HL-60/S4 treated with retinoic acid at 250 ng/mL for 4 days and 3 days (cell line): ENCODE measurements at regions not wholly inside any gene's neighbourhood (a gene's known extent, or its start where the extent isn't known, plus 50 kb on each side); places are given as distances from the start of the nearest gene placed in this dataset.

Source experiments
- in situ Hi-C: fragments of 300-500 bp; cut with MboI; formaldehyde crosslinking; loops from 2 replicates; pipeline ENCODE4 v1.7.0; 2022; ENCODE audit warnings: low sequenced_read_pairs

DNA sequence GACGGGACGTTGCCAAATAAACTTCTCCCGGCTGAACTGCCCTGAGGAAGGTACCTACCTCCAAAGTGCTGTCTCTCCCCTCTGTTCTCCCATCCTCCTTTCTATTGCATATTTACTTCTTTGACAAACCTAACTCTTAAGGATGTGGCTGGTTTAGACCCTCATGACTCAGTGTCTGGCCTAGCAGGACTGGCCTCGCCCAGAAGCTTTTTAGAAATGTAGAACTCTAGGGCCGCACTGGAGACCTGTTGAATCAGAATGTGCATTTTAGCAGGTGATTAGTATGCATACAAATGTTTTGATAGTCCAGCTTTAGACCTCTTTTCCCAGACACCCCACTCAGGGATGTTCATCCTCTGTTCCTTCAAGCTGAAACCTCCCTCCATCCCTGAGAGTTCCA, 335.9 kb downstream of the PIK3R1 start:
- in situ Hi-C loops = no loop called here

DNA sequence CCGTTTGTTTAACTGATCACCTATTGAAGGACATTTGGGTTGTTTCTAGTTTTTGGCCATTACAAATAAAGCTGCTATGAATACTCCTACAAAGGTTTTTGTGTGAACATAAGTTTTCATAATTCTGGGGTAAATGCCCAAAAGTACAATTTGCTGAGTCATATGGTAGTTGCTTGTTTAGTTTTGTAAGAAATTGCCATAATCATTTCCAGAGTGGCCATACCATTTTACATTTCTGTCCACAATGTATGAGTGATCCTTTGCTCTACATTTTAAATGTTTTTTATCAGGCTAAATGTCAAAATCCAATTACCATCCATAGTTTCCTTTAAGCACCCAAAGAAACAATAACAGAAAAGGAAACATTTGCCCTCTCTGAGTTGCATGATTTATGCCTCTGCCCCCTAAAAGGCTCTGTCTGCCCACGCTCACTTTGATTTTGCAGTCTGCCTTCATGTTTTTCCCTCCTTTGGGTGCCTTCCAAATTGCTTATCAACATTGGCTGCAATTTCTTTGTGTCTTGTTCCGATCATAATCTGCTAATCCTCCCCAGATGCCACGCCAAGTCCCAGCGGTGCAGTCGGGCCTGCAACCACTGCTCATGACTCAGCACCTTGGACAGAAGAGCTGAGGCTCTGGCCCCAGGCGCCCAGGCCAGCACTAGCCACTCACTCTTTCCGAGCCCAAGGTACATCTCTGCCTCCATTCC, 339.2 kb downstream of the PIK3R1 start:
- in situ Hi-C loops = no loop called here

DNA sequence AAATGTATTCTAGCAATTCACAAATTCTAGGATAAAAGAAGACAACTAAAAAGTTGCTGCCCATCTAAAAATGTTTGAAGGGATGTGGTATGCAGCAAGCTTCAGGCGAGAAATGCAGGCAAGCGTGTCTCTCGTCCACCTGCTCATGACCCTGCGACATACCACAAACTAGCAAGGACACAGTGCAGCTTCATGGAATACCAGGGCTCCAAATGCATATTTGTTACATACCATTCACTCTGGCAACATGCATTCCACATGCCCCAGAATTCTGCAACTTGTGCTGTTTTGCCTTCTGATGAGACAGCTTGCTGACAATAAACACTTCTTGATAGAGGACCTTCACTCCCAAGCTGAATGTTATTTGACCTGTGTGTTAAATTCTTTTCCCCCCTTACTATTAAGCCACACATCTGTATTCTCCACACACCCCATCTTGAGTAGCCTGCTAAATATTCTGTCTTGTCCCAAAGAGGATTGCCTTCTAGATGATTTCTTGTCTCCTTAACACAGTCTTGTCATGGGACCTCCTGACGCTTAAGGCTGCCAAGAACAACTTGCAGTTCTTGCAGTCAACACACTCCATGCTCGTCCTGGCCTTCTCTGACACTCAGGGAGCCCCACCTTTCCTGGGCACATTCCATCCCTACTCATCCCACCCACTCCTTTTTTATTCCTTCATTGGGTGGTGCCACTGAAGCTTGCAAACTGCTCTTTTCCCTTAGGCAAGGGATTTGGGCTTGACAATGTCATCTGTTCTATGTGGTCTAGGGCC, 340.5 kb downstream of the PIK3R1 start:
- in situ Hi-C loops = no loop called here

DNA sequence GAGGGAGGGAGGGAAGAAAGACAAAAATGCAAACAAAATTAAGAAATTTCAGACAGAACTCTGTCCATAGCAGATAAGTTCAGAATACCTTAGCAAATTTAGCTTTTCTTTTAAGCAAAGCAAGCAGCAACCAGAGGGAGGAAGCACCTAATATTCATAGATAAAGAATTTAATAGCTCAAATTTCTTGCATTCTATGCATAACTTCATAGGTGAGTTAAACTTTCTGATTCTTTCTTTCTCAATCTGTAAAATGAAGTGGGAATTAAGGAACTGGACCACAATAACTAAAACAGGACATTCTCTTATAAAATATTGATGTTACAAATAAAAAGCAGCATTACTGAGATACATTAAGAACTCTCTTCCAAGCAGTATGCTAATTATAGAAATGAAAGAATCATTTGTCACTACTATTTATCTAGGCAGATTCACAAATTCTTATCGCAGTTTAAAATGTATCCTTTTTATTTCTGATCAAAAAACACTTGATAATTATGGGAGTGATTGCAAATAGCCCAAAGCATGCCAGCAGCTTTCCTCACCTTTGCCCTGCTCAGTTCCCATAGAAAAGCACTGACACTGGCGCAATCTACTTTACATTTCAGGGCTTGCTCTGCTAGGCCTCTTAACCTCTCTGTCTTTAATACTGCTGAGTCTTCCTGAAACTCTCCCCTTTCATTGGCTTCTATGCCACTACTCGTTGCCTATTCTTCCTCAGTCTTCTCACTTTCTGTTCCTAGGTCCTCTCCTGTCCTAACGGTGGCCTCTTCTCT, 341.8 kb downstream of the PIK3R1 start:
- in situ Hi-C loops = no loop called here

DNA sequence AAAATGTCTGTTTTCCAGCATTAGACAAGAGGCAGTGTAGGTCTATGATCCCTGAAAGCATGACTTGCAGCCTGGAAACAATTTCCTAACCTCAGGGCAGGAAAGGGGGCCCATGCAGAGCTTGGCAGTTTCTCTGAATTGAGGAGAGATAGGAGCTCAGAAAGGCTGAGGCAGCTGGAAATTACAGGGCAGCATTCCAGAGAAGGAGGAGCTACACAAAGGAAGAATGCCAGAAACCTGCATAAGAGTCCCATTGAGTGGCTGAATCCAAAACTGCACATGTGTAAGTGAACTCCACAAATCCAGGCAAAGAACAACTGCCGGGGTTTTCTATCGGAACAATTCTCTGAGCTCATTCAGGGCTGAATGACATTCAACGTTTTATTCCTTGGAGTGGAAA, 346.8 kb downstream of the PIK3R1 start:
- in situ Hi-C loops = no loop called here

DNA sequence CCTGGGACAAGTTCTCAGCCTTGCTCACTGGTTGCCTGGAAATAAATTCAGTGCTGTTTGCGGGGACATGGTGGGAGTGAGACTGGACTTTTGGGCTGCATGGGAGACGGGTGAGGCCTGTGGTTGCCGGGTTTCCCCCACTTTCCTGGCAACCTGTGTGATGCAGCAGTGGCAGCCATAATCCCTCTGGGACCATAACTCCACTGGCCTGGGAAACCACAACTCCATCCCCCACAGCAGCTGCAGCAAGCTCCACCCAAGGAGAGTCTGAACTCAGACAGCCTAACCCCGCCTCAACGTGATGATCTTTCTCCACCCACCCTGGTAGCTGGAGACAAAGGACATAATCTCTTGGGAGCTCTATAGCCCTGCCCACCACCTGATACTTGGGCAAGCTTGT, 349.9 kb downstream of the PIK3R1 start:
- in situ Hi-C loops = no loop called here

DNA sequence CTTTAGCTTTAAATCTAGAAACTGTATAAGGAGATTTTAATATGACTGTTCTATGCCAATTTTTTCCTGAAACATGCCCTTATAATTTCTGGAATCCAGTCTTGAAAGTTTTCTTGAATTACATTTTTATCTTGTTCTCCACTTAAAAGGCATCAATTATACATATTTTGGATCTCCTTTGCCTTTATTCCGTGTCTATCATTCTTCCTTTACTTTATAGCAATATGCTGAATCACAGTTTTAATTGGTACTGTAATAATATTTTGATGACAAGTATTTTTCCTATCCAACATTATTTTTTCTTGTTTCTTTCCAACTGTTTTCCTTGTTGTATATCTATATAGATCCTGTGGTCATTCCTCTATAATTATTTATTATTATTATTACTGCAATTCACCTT, 361.2 kb downstream of the PIK3R1 start:
- in situ Hi-C loops = no loop called here

DNA sequence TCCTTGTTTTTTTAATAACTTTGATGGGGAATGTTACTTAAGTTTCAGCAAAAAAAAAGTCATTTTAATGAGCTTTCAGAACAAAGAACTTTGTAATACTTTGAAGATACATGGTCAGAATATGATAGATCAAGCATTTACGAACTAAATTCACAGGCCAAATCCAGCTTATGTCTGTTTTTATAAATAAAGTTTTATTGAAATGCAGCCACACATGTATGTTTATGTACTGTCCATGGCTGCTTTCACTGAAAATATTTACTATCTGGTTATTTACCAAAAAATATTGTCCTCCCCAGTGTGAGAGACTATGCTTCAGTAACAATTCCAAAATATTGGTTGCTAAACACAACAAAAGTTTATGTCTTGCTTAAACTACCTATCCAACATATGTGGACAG, 366.7 kb downstream of the PIK3R1 start:
- in situ Hi-C loops = no loop called here

DNA sequence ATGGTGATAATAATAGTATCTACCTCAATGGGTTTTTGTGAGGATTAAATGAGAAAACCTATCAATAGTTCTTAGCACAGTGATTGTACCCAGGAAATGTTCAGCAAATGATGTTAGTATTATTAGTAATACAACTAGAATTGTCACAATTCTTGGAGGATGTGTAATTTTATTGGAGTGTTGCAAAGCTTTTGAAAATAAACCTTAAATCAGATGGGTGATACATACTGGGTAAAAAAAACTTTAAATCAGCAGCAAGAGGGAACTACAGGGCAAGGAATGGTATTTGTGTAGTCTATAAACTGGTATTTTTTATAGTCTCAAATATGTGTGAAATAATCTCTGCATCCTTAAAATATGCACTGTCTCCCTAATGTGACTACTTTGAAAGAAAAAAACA, 371.6 kb downstream of the PIK3R1 start:
- in situ Hi-C loops = no loop called here

DNA sequence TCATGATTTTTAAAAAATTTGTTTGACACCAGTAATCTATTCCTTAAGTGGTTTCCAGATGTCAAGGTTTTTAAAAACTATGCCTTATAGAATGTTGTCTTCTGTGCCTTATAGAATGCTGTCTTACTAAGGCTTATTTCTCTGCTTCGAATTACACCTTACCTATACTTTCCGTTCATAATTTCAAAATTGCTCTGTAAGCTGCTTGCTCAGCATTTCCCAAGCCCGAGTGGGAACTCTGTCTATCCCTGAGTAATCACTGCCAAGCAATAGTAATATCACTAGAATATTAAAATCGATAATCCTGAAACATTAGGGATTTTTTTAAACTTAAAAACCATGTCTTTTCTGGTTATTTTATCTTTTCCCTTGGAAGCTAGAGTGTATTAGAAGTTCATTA, 376.3 kb downstream of the PIK3R1 start:
- in situ Hi-C loops = no loop called here

DNA sequence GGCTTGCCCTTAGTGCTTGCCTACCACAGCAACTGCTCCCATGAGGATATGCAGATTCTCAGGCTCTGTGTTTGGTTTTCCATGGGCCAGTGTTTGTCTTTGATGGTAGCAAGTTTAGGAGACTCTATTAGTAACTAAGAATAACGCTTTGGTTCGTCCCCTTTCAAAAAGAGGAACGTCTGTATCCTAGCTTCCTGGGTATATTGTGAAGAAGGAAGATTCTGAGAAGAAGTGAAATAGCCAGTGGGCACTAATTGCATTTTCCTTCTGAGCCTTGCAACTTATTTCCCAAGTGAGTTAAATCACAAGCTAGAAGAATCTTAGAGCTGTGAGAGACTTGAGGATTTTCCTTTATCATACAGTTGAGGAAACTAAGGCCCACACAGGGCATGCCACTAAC, 376.8 kb downstream of the PIK3R1 start:
- in situ Hi-C loops = no loop called here

DNA sequence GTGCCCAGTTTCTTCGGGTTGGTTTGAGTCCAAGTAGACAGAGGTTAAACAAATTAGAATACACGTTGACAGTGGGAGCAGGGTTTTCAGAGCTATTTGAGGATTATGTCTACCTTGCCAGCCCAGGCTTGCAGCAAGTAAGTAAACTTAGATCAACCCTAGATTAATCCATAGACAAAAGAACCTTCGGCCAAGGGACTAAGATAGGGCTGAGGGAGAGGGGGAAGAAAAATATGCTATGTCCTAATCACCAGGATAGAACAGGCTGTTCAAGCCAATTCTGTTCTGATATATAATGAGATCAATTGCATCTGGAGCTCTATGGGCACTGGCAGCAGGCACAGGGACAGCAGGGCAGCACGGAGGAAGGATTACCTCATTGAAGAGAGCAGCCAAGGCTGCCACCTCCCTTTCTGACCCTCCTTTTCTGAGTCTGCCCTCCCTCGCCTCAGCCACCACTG, 377.7 kb downstream of the PIK3R1 start:
- in situ Hi-C loops = no loop called here

DNA sequence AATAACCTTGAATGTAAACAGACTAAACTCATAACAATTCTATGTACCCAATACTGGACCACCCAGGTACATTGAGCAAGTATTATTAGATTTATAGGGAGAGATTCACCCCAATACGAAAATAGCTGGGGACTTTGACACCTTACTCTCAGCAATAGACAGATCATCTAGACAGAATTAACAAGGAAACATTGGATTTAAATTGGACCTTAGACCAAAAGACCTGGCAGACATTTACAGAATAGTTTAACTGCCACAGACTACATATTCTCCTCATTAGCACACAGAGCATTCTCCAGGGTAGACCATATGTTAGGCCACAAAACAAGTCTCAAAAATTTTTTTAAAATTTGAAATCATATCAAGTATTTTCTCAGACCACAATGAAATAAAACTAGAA, 397.4 kb downstream of the PIK3R1 start:
- in situ Hi-C loops = no loop called here

DNA sequence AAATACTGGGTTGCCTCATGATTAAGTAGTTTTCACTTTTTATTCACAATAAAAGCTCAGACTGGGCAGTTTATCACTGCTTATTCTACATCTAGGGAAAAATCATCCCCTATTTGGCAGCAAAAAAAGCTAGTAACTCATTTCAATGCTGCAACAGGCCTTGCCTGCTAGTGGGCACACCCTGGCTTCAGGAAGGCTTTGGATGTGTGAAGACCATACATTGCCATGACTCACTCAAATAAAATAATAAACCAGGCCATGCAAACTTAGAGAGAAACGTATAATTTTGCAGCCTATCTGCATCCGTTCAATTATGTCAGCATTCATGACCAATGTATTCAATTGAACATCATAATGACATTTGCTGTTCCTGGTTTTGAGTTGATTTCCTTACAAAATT, 402.9 kb downstream of the PIK3R1 start:
- in situ Hi-C loops = no loop called here

DNA sequence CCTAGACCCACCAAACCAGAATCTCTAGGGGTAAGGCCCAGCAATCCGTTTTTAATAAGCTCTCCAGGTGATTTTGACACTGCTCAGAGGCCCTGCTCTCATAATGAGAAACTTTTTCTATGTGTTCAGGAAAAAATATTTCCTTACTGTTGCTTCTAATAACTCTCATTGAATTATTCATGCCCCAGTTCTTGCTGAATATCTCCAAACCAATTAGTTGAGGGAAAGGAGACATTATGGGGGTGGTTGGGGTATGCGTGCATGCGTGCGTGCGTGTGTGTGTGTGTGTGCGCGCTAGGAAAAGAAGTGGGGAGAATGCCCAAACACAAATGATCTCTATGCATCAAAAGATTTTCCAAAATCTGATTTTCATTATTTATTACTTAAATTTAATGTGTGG, 411.4 kb downstream of the PIK3R1 start:
- in situ Hi-C loops = no loop called here

DNA sequence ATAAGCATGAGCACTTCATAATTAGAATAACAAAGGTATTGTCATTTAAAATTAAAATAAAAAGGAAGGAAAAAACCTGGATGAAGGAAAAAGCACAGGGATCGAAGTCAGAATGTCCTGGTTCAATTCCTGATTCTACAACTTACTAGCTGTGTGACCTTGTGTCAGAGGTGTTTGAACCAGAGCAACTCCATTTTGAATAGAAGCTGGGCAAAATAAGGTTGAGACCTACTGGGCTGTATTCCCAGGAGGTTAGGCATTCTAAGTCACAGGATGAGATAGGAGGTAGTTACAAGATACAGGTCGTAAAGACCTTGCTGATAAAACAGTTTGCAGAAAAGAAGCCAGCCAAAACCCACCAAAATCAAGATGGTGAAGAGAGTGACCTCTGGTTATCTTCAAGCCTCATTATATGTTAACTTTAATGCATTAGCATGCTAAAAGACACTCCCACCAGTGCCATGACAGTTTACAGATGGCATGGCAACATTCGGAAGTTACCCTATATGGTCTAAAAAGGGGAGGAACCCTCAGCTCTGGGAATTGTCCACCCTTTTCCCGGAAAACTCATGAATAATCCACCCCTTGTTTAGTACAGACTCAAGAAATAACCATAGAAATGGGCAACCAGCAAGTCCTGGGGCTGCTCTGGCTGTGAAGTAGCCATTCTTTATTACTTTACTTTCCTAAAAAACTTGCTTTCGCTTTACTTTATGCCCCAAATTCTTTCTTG, 412.7 kb downstream of the PIK3R1 start:
- in situ Hi-C loops = no loop called here

DNA sequence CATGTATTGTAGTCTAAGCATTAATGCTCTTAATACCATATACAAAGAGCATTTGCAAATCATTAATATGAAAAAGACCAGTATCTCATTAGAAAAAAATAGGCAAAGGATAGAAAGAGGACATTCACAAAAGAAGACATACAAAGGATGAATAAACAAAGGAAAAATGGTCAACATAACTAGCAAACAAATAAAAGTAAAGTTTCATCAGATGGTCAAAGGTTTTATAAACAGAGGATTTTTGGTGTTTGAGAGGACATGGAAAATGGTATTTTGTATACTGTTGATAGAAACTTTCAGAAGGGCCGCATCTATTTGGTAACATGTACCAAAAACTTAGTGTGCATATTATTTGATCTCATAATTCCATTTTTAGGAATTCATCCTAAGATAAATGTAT, 414.8 kb downstream of the PIK3R1 start:
- in situ Hi-C loops = no loop called here

DNA sequence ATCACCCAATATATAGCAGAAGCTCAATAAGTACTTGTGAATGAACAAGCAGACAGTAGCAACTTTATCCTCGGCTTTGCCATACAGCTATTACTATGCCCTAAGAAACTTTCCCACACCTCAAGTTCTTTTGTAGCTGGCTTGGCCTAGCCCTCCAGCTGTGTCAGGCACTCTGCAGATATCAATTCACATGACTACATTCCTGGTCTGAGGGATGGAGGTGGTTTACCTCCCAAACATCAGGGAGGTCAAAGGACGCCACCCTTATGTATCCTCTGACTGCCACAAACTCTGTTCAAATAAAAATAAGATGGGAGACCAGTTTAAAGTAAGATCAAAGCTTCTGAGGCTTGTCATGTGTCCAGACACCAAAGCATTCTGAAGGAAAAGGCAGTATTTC, 416.3 kb downstream of the PIK3R1 start:
- in situ Hi-C loops = no loop called here

DNA sequence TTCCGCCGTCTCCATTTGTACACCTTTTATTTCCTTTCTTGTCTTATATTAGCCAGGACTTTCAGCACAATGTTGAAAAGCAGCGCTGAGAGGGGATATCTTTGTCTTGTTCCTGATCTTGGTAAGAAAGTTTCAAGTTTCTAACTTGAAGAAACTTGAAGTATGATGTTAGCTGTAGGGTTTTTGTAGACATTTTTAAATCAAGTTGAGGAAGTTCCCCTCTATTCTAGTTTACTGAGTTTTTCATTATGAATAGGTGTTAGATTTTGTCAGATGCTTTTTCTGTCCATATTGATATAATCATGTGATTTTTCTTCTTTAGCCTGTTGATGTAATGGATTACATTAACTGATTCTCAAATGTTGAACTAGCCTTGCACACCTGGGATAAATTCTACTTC, 425.7 kb downstream of the PIK3R1 start:
- in situ Hi-C loops = no loop called here

DNA sequence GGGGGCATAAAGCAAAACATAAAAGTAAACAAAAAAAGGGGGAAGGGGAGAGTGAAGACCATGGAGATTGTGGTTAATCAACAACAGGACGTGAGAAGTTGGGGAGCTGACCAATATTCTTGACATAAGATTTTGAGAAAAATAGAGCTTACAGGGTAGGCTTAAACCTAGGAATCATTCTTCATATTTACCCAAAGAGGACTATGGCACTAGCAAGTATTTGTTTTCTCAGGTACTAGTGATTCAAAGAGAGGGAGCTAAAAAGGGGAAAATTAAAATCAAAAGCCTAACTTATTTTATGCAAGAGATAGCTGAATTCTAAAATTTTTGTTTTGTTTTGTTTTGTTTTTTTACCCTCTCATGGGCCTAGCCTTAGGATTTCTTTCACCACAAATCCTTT, 427.5 kb downstream of the PIK3R1 start:
- in situ Hi-C loops = no loop called here

DNA sequence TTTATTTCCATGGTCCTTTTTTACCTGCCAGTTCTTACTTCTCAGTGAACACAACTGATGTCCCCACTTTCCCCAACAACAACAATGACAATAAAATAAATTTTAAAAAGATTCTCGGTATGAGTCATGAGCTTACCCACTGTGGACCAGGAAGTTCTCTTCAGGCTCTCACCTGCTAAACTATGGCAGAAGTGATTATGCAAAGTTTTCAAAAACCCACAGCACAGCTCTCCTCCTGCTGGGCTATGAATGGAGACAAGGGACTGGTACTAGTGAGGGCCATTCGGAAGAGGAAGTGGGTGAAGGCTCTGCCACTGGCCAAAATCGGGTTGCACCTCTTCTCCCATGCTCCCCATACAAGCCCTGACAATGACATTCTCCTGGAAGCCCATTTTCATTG, 429.4 kb downstream of the PIK3R1 start:
- in situ Hi-C loops = no loop called here
